DOHH2 (cell line): ENCODE measurements at regions not wholly inside any gene's neighbourhood (a gene's known extent, or its start where the extent isn't known, plus 50 kb on each side); places are given as distances from the start of the nearest gene placed in this dataset.

Experiments used
- EZH2phosphoT487 ChIP-seq: fragments of 200-600 bp; sonication (generic); IDR thresholded peaks from 2 replicates; pipeline ENCODE4 v1.6.1; 2017; ENCODE audit warnings: borderline replicate concordance, mild to moderate bottlenecking, antibody characterized with exemption, low read length, moderate library complexity, mixed read lengths
- TF ChIP-seq, protein P1 (sequence below): fragments of 200-600 bp; sonication (generic); IDR thresholded peaks from one replicate; pipeline ENCODE4 v1.5.1; 2014; ENCODE audit warnings: antibody characterized with exemption, mild to moderate bottlenecking, low read depth, low read length; ENCODE audit not compliant: poor library complexity, severe bottlenecking

- TF ChIP-seq, protein P1, sequence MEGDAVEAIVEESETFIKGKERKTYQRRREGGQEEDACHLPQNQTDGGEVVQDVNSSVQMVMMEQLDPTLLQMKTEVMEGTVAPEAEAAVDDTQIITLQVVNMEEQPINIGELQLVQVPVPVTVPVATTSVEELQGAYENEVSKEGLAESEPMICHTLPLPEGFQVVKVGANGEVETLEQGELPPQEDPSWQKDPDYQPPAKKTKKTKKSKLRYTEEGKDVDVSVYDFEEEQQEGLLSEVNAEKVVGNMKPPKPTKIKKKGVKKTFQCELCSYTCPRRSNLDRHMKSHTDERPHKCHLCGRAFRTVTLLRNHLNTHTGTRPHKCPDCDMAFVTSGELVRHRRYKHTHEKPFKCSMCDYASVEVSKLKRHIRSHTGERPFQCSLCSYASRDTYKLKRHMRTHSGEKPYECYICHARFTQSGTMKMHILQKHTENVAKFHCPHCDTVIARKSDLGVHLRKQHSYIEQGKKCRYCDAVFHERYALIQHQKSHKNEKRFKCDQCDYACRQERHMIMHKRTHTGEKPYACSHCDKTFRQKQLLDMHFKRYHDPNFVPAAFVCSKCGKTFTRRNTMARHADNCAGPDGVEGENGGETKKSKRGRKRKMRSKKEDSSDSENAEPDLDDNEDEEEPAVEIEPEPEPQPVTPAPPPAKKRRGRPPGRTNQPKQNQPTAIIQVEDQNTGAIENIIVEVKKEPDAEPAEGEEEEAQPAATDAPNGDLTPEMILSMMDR = no peak
- TF ChIP-seq EZH2phosphoT487 = no peak
Measured at GRCh38 chr5:104372376-104372775, 809.8 kb upstream of the NUDT12 start.
